SK-N-SH (cell line): ENCODE measurements at regions not wholly inside any gene's neighbourhood (a gene's known extent, or its start where the extent isn't known, plus 50 kb on each side); places are given as distances from the start of the nearest gene placed in this dataset.

Experiments used
- CTCF ChIA-PET: fragments of 300-600, 350-600 bp; formaldehyde crosslinking; extraction: SDS; loops from one replicate; lab custom pipeline; 2021; lab: Yijun Ruan, JAX
- POLR2A ChIA-PET: fragments of 350-600 bp; sonication (Branson Sonifier 250); formaldehyde crosslinking; extraction: SDS; loops from one replicate; lab custom pipeline; 2020; ENCODE audit warnings: antibody characterized with exemption, inconsistent platforms; lab: Yijun Ruan, JAX
- DNase-seq: peaks from one replicate; pipeline ENCODE4 v3.0.0; 2012
- H2AFZ ChIP-seq: fragments of 200-600 bp; sonication (generic); 2 replicates; pipeline ENCODE4 v1.8.1; 2016; ENCODE audit warnings: antibody characterized with exemption, mild to moderate bottlenecking, low read depth
- H3F3A ChIP-seq: fragments of 200-600 bp; sonication (generic); replicated peaks from 2 replicates; pipeline ENCODE3; 2016; ENCODE audit warnings: antibody characterized with exemption, mild to moderate bottlenecking; ENCODE audit not compliant: insufficient read depth
- H3K27ac ChIP-seq, 2 experiments: fragments of 200-500 bp in 1 of 2; fragments of 200-600 bp in 1 of 2; sonication (Bioruptor generic) in 1 of 2; sonication (generic), shearing (Covaris generic) in 1 of 2; 2 replicates each; pipeline versions ENCODE4 v1.5.1 to v1.6.1; 2014 to 2016; ENCODE audit warnings: low read depth in 2 of 2, inconsistent platforms in 1 of 2, low read length in 1 of 2, mild to moderate bottlenecking in 1 of 2, mixed read lengths in 1 of 2
- H3K27me3 ChIP-seq: fragments of 200-600 bp; sonication (generic), shearing (Covaris generic); 2 replicates; pipeline ENCODE4 v1.6.1; 2016; ENCODE audit warnings: mixed run types; ENCODE audit not compliant: insufficient read depth
- H3K36me3 ChIP-seq, 2 experiments: fragments of 200-500 bp in 1 of 2; fragments of 200-600 bp in 1 of 2; sonication (Bioruptor generic) in 1 of 2; sonication (generic) in 1 of 2; replicated peaks in 1 of 2; 2 replicates each; pipeline versions ENCODE3 to v1.5.1; 2014 to 2016; ENCODE audit warnings: low read length in 1 of 2, mild to moderate bottlenecking in 1 of 2; ENCODE audit not compliant: insufficient read depth in 2 of 2, control insufficient read depth in 1 of 2
- H3K4me1 ChIP-seq, 2 experiments: fragments of 200-500 bp in 1 of 2; fragments of 200-600 bp in 1 of 2; sonication (Bioruptor generic) in 1 of 2; sonication (generic), shearing (Covaris generic) in 1 of 2; 2 replicates each; pipeline versions ENCODE4 v1.5.1 to v1.6.1; 2014 to 2016; ENCODE audit warnings: low read depth in 1 of 2, low read length in 1 of 2, mixed run types in 1 of 2; ENCODE audit not compliant: insufficient read depth in 2 of 2, control insufficient read depth in 1 of 2
- H3K4me2 ChIP-seq: fragments of 200-600 bp; sonication (generic), shearing (Covaris generic); 2 replicates; pipeline ENCODE4 v1.6.1; 2017; ENCODE audit warnings: mixed run types
- H3K4me3 ChIP-seq, 2 experiments: fragments of 200-500 bp in 1 of 2; fragments of 200-600 bp in 1 of 2; sonication (Bioruptor generic) in 1 of 2; sonication (generic), shearing (Covaris generic) in 1 of 2; 2 replicates each; pipeline versions ENCODE4 v1.5.1 to v1.8.1; 2014 to 2016; ENCODE audit warnings: low read depth in 2 of 2, inconsistent platforms in 1 of 2, low read length in 1 of 2, mild to moderate bottlenecking in 1 of 2, mixed read lengths in 1 of 2, moderate library complexity in 1 of 2
- H3K79me2 ChIP-seq: fragments of 200-600 bp; sonication (generic); 2 replicates; pipeline ENCODE4 v1.8.1; 2017; ENCODE audit warnings: mild to moderate bottlenecking; ENCODE audit not compliant: insufficient read depth
- H3K9ac ChIP-seq: fragments of 200-600 bp; sonication (generic); 2 replicates; pipeline ENCODE4 v1.6.1; 2017; ENCODE audit warnings: mixed run types
- H3K9me2 ChIP-seq: fragments of 200-600 bp; sonication (generic); 2 replicates; pipeline ENCODE4 v1.6.1; 2017; ENCODE audit warnings: mixed run types
- H3K9me3 ChIP-seq: fragments of 200-600 bp; sonication (generic); 2 replicates; pipeline ENCODE4 v1.6.1; 2017; ENCODE audit warnings: mixed run types, mild to moderate bottlenecking, moderate library complexity
- H4K20me1 ChIP-seq: fragments of 200-600 bp; sonication (generic); 2 replicates; pipeline ENCODE4 v1.6.1; 2017; ENCODE audit warnings: mild to moderate bottlenecking, mixed run types; ENCODE audit not compliant: insufficient read depth
- CHD2 ChIP-seq: fragments of 150-350 bp; IDR thresholded peaks from 2 replicates; pipeline ENCODE4 v1.6.1; 2018; ENCODE audit warnings: low read length; ENCODE audit not compliant: partially characterized antibody
- GATA2 ChIP-seq: sonication (generic); formaldehyde crosslinking; IDR thresholded peaks from 2 replicates; pipeline ENCODE4 v1.5.0; 2020; ENCODE audit warnings: mild to moderate bottlenecking, missing genetic modification reagents
- REST ChIP-seq: IDR thresholded peaks from 2 replicates; pipeline ENCODE4 v1.6.1; 2012; ENCODE audit warnings: mild to moderate bottlenecking, low read depth, low read length, moderate library complexity
- TAF1 ChIP-seq: IDR thresholded peaks from 2 replicates; pipeline ENCODE4 v1.6.1; 2012; ENCODE audit warnings: low read depth, mild to moderate bottlenecking, low read length, moderate library complexity, borderline replicate concordance
- TCF12 ChIP-seq: IDR thresholded peaks from 2 replicates; pipeline ENCODE4 v1.4.0; 2012
- WGBS: methylation state at CpG from one replicate; pipeline ENCODE4 v1.1.6; 2017; ENCODE audit warnings: low lambda C conversion rate; 5-methylcytosine and 5-hydroxymethylcytosine counted together
- TF ChIP-seq, protein P1 (sequence below): fragments of 150-350 bp; IDR thresholded peaks from 2 replicates; pipeline ENCODE4 v1.6.1; 2017; ENCODE audit warnings: antibody characterized with exemption, low read length, low read depth, borderline replicate concordance
- TF ChIP-seq, protein P2 (sequence below): IDR thresholded peaks from 2 replicates; pipeline ENCODE4 v1.4.0; 2012; ENCODE audit warnings: low read depth, borderline replicate concordance

DNA sequence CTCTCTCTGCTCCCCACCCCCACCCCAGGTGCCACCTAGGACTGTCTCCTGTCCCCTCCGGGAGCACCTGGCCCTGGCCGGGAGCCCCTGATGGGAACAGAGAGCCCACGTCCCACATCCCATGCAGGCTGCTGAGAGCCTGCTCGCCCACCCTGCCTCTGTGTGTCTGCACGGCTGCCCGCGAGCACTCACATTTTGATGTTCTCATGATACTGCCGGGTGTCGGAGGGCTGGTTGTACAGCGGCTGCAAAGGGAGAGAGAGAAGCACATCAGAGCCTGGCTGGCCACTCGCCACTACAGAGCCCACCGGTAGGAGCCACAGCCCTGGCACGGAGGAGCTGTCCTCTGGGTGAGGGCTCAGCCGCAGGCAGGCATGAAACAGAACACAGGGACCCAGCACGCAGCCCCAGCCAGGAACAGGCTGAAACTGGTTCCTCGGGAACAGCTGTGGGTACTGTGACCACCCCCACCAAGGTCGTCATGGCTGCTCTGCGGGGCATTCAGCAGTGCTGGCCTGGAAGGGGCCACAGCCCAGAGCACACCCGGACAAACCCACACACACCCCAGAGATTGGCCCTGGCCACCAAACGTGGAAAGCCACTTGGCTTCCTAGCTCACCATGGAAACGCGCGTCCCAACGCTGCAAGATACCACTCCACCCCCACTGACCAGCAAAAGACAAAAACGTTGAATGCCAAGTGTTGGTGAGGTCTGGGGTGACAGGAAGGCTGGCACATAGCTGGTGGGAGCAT, 117.6 kb downstream of the NCOR2 start:
- POLR2A ChIA-PET = no interaction called here
- no peak for DNase-seq
- CTCF ChIA-PET = interaction anchor here (1.1 to 1.7 kb wide), 3 partner anchors 14 to 417 kb away, joined by 3 to 4 read pairs (median 3); no protein-coding TSS in a partner anchor

More for the DNA sequence above, 117.6 kb downstream of the NCOR2 start:
- Histone ChIP-seq H3K27me3 (no peaks in the 10 kb centered on the region), H3K4me1 (peaks cover 21 to 26% of the 10 kb centered on the region in 2 experiments; a peak in 3 of 4 replicates), H3F3A (peaks cover 24% of the 10 kb centered on the region), H2AFZ (no peak overlapping the region), H3K4me2 (no peak overlapping the region), H3K79me2 (peaks cover 45% of the 10 kb centered on the region; the same call in 1 of the 2 replicates)
- TF ChIP-seq, protein P1, sequence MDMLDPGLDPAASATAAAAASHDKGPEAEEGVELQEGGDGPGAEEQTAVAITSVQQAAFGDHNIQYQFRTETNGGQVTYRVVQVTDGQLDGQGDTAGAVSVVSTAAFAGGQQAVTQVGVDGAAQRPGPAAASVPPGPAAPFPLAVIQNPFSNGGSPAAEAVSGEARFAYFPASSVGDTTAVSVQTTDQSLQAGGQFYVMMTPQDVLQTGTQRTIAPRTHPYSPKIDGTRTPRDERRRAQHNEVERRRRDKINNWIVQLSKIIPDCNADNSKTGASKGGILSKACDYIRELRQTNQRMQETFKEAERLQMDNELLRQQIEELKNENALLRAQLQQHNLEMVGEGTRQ = no peak
- TF ChIP-seq REST = no peak
- TF ChIP-seq GATA2 (CRISPR knock-in tag) = no peak
- no peak for TF ChIP-seq CHD2
- TF ChIP-seq, protein P2, sequence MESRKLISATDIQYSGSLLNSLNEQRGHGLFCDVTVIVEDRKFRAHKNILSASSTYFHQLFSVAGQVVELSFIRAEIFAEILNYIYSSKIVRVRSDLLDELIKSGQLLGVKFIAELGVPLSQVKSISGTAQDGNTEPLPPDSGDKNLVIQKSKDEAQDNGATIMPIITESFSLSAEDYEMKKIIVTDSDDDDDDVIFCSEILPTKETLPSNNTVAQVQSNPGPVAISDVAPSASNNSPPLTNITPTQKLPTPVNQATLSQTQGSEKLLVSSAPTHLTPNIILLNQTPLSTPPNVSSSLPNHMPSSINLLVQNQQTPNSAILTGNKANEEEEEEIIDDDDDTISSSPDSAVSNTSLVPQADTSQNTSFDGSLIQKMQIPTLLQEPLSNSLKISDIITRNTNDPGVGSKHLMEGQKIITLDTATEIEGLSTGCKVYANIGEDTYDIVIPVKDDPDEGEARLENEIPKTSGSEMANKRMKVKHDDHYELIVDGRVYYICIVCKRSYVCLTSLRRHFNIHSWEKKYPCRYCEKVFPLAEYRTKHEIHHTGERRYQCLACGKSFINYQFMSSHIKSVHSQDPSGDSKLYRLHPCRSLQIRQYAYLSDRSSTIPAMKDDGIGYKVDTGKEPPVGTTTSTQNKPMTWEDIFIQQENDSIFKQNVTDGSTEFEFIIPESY = no peak
- TF ChIP-seq TAF1 = no peak
- no peak for TF ChIP-seq TCF12
- TF ChIP-seq, all 33 proteins: peak for 0
- WGBS = 95% methylated on average over 16 of the region's 25 CpGs
- Histone ChIP-seq H3K9ac (no peak overlapping the region), H3K36me3 (peaks cover 5 to 21% of the 10 kb centered on the region in 2 experiments), H3K9me2 (no peaks in the 10 kb centered on the region), H3K9me3 (no peaks in the 10 kb centered on the region), H3K27ac (no peak overlapping the region; a peak in 1 of 4 replicates), H3K4me3 (no peak overlapping the region), H4K20me1 (peaks cover 30% of the 10 kb centered on the region)
